ENCODE measurements at regions not wholly inside any gene's neighbourhood (a gene's known extent, or its start where the extent isn't known, plus 50 kb on each side); places are given as distances from the start of the nearest gene placed in this dataset.

GRCh38 chr6:14721103-14721758 is 524.6 kb upstream of the JARID2 start:
- DNase-seq, result no peak
- Histone ChIP-seq H3K36me3 (no peaks in the 10 kb centered on the region), H3K27me3 (no peaks in the 10 kb centered on the region), H3K9me3 (no peaks in the 10 kb centered on the region), H3K4me3 (no peak overlapping the region)

GRCh38 chr6:14722001-14722562 is 523.8 kb upstream of the JARID2 start:
- H3K4me3 ChIP-seq, result no peak overlapping the region
- H3K36me3 ChIP-seq, result no peaks in the 10 kb centered on the region
- no peak for DNase-seq
- H3K27me3 ChIP-seq, result no peaks in the 10 kb centered on the region
- no peaks in the 10 kb centered on the region for H3K9me3 ChIP-seq

- H3K36me3 ChIP-seq, result no peaks in the 10 kb centered on the region
- DNase-seq, result no peak
- no peak overlapping the region for H3K4me3 ChIP-seq
- H3K9me3 ChIP-seq, result no peaks in the 10 kb centered on the region
- no peaks in the 10 kb centered on the region for H3K27me3 ChIP-seq
Measured at GRCh38 chr6:14722704-14723103, 523.2 kb upstream of the JARID2 start.

- Histone ChIP-seq H3K27me3 (no peaks in the 10 kb centered on the region), H3K36me3 (no peaks in the 10 kb centered on the region), H3K9me3 (no peaks in the 10 kb centered on the region), H3K4me3 (no peak overlapping the region)
- DNase-seq, result no peak
Measured at GRCh38 chr6:14723535-14724086, 522.3 kb upstream of the JARID2 start.

GRCh38 chr6:14724549-14724948 is 521.3 kb upstream of the JARID2 start:
- Histone ChIP-seq H3K4me3 (no peak overlapping the region), H3K36me3 (no peaks in the 10 kb centered on the region), H3K9me3 (no peaks in the 10 kb centered on the region), H3K27me3 (no peaks in the 10 kb centered on the region)
- DNase-seq, result no peak

- no peak for DNase-seq
- no peaks in the 10 kb centered on the region for H3K36me3 ChIP-seq
Measured at GRCh38 chr6:14726816-14727493, 518.9 kb upstream of the JARID2 start.

GRCh38 chr6:14727494-14728395 is 518.1 kb upstream of the JARID2 start:
- Histone ChIP-seq H3K27me3 (no peaks in the 10 kb centered on the region), H3K9me3 (no peaks in the 10 kb centered on the region), H3K36me3 (no peaks in the 10 kb centered on the region), H3K4me3 (no peak overlapping the region)
- DNase-seq, result no peak

More at GRCh38 chr6:14726816-14727493, 518.9 kb upstream of the JARID2 start:
- Histone ChIP-seq H3K9me3 (no peaks in the 10 kb centered on the region), H3K4me3 (no peak overlapping the region), H3K27me3 (no peaks in the 10 kb centered on the region)

GRCh38 chr6:14728396-14729024 is 517.4 kb upstream of the JARID2 start:
- no peaks in the 10 kb centered on the region for H3K36me3 ChIP-seq
- no peaks in the 10 kb centered on the region for H3K9me3 ChIP-seq
- H3K4me3 ChIP-seq, result no peak overlapping the region
- no peaks in the 10 kb centered on the region for H3K27me3 ChIP-seq
- DNase-seq, result peak; percentile 75

- no peak for DNase-seq
- no peak overlapping the region for H3K4me3 ChIP-seq
- no peaks in the 10 kb centered on the region for H3K9me3 ChIP-seq
- H3K27me3 ChIP-seq, result no peaks in the 10 kb centered on the region
- H3K36me3 ChIP-seq, result no peaks in the 10 kb centered on the region
Measured at GRCh38 chr6:14729129-14729871, 516.6 kb upstream of the JARID2 start.

GRCh38 chr6:14730654-14731053 is 515.2 kb upstream of the JARID2 start:
- no peak for DNase-seq
- Histone ChIP-seq H3K27me3 (no peaks in the 10 kb centered on the region), H3K4me3 (no peak overlapping the region), H3K9me3 (no peaks in the 10 kb centered on the region), H3K36me3 (no peaks in the 10 kb centered on the region)

GRCh38 chr6:14731611-14732010 is 514.3 kb upstream of the JARID2 start:
- no peak for DNase-seq
- H3K27me3 ChIP-seq, result no peaks in the 10 kb centered on the region
- H3K4me3 ChIP-seq, result no peak overlapping the region
- H3K36me3 ChIP-seq, result no peaks in the 10 kb centered on the region
- no peaks in the 10 kb centered on the region for H3K9me3 ChIP-seq

GRCh38 chr6:14732226-14732843 is 513.5 kb upstream of the JARID2 start:
- Histone ChIP-seq H3K27me3 (no peaks in the 10 kb centered on the region), H3K36me3 (no peaks in the 10 kb centered on the region), H3K4me3 (no peak overlapping the region), H3K9me3 (no peaks in the 10 kb centered on the region)
- DNase-seq, result no peak

- no peaks in the 10 kb centered on the region for H3K9me3 ChIP-seq
- no peaks in the 10 kb centered on the region for H3K27me3 ChIP-seq
- no peaks in the 10 kb centered on the region for H3K36me3 ChIP-seq
- peak; percentile 84 for DNase-seq
- no peak overlapping the region for H3K4me3 ChIP-seq
Measured at GRCh38 chr6:14732844-14733757, 512.8 kb upstream of the JARID2 start.

GRCh38 chr6:14734052-14734415 is 511.8 kb upstream of the JARID2 start:
- no peaks in the 10 kb centered on the region for H3K36me3 ChIP-seq
- no peak overlapping the region for H3K4me3 ChIP-seq
- DNase-seq, result no peak
- no peaks in the 10 kb centered on the region for H3K9me3 ChIP-seq
- H3K27me3 ChIP-seq, result no peaks in the 10 kb centered on the region
